Dendritic cell treated with granulocyte-macrophage colony-stimulating factor and Interleukin-4, amounts not matched to agents 40 ng/mL and 50 ng/mL, for 4 days (primary cell): ENCODE measurements at regions not wholly inside any gene's neighbourhood (a gene's known extent, or its start where the extent isn't known, plus 50 kb on each side); places are given as distances from the start of the nearest gene placed in this dataset.
"Not testable (repeated sequence)": the region's sequence is repeated elsewhere in the genome, so short reads cannot be mapped to it uniquely, and the experiment has no call there.

ENCODE experiments used
- H3K27ac Mint-ChIP-seq: one replicate; pipeline ENCODE4 v1.8.0; 2022; ENCODE audit warnings: mild to moderate bottlenecking, mixed read lengths
- H3K27me3 Mint-ChIP-seq: one replicate; pipeline ENCODE4 v1.8.0; 2022; ENCODE audit warnings: mild to moderate bottlenecking, mixed read lengths
- H3K36me3 Mint-ChIP-seq: one replicate; pipeline ENCODE4 v1.8.0; 2022; ENCODE audit warnings: low read depth, mixed read lengths
- H3K4me1 Mint-ChIP-seq: one replicate; pipeline ENCODE4 v1.8.0; 2022; ENCODE audit warnings: low read depth, mixed read lengths
- H3K4me3 Mint-ChIP-seq: one replicate; pipeline ENCODE4 v1.8.0; 2022; ENCODE audit warnings: mild to moderate bottlenecking, moderate library complexity, mixed read lengths
- H3K9me3 Mint-ChIP-seq: one replicate; pipeline ENCODE4 v1.8.0; 2022; ENCODE audit warnings: mixed read lengths
- intact Hi-C: fragments of 100-400 bp; cut with micrococcal nuclease; formaldehyde crosslinking; loops from one replicate; pipeline ENCODE4 v1.15.0; 2022

- H3K27me3 Mint-ChIP-seq: peaks cover 16% of the 10 kb centered on the region
- no peak overlapping the region for H3K27ac Mint-ChIP-seq
- intact Hi-C loops: loop anchor here (5.0 kb wide), 1 partner anchor 71 kb away; no protein-coding TSS in a partner anchor
- no peak overlapping the region for H3K4me3 Mint-ChIP-seq
- peaks cover 45% of the 10 kb centered on the region for H3K4me1 Mint-ChIP-seq
- no peaks in the 10 kb centered on the region for H3K36me3 Mint-ChIP-seq
- no peaks in the 10 kb centered on the region for H3K9me3 Mint-ChIP-seq
These were observed 74.2 kb upstream of the TMEM170B start for GRCh38 chr6:11463398-11463780.

- H3K4me1 Mint-ChIP-seq: peaks cover 45% of the 10 kb centered on the region
- H3K27ac Mint-ChIP-seq: no peak overlapping the region
- no peaks in the 10 kb centered on the region for H3K9me3 Mint-ChIP-seq
- H3K36me3 Mint-ChIP-seq: no peaks in the 10 kb centered on the region
- no peak overlapping the region for H3K4me3 Mint-ChIP-seq
- intact Hi-C loops: loop anchor here (5.0 kb wide), 1 partner anchor 71 kb away; no protein-coding TSS in a partner anchor
- H3K27me3 Mint-ChIP-seq: peaks cover 16% of the 10 kb centered on the region
These were observed 74.7 kb upstream of the TMEM170B start for GRCh38 chr6:11462742-11463397.

- peaks cover 16% of the 10 kb centered on the region for H3K27me3 Mint-ChIP-seq
- no peak overlapping the region for H3K27ac Mint-ChIP-seq
- no peaks in the 10 kb centered on the region for H3K36me3 Mint-ChIP-seq
- H3K4me1 Mint-ChIP-seq: peaks cover 46% of the 10 kb centered on the region
- no peaks in the 10 kb centered on the region for H3K9me3 Mint-ChIP-seq
- H3K4me3 Mint-ChIP-seq: no peak overlapping the region
- intact Hi-C loops: loop anchor here (5.0 kb wide), 1 partner anchor 69 kb away; no protein-coding TSS in a partner anchor
These were observed 76.5 kb upstream of the TMEM170B start for GRCh38 chr6:11460837-11461661.

GRCh38 chr6:11460001-11460668 lies 77.4 kb upstream of the TMEM170B start:
- H3K27ac Mint-ChIP-seq: no peak overlapping the region
- no peak overlapping the region for H3K4me3 Mint-ChIP-seq
- H3K36me3 Mint-ChIP-seq: no peaks in the 10 kb centered on the region
- peaks cover 54% of the 10 kb centered on the region for H3K4me1 Mint-ChIP-seq
- no peaks in the 10 kb centered on the region for H3K9me3 Mint-ChIP-seq
- intact Hi-C loops: loop anchor here (5.0 kb wide), 1 partner anchor 68 kb away; no protein-coding TSS in a partner anchor
- peaks cover 18% of the 10 kb centered on the region for H3K27me3 Mint-ChIP-seq

- H3K27ac Mint-ChIP-seq: no peak overlapping the region
- intact Hi-C loops: no loop called here
These were observed 78.4 kb upstream of the TMEM170B start for GRCh38 chr6:11459079-11459610.

GRCh38 chr6:11458509-11458908 lies 79.0 kb upstream of the TMEM170B start:
- H3K27me3 Mint-ChIP-seq: peaks cover 26% of the 10 kb centered on the region
- peaks cover 53% of the 10 kb centered on the region for H3K4me1 Mint-ChIP-seq
- intact Hi-C loops: no loop called here
- H3K27ac Mint-ChIP-seq: no peak overlapping the region
- H3K4me3 Mint-ChIP-seq: no peak overlapping the region
- no peaks in the 10 kb centered on the region for H3K9me3 Mint-ChIP-seq
- no peaks in the 10 kb centered on the region for H3K36me3 Mint-ChIP-seq

More at GRCh38 chr6:11459079-11459610, 78.4 kb upstream of the TMEM170B start:
- peaks cover 54% of the 10 kb centered on the region for H3K4me1 Mint-ChIP-seq
- H3K4me3 Mint-ChIP-seq: no peak overlapping the region
- no peaks in the 10 kb centered on the region for H3K36me3 Mint-ChIP-seq
- H3K9me3 Mint-ChIP-seq: no peaks in the 10 kb centered on the region
- H3K27me3 Mint-ChIP-seq: peaks cover 24% of the 10 kb centered on the region

GRCh38 chr6:11457422-11457821 lies 80.1 kb upstream of the TMEM170B start:
- intact Hi-C loops: not testable (repeated sequence)

GRCh38 chr6:11452106-11452505 lies 85.4 kb upstream of the TMEM170B start:
- intact Hi-C loops, H3K36me3 Mint-ChIP-seq, H3K4me3 Mint-ChIP-seq, H3K27ac Mint-ChIP-seq, H3K9me3 Mint-ChIP-seq: not testable (repeated sequence)
- peaks cover 31% of the 10 kb centered on the region for H3K27me3 Mint-ChIP-seq
- peaks cover 14% of the 10 kb centered on the region for H3K4me1 Mint-ChIP-seq

More at GRCh38 chr6:11457422-11457821, 80.1 kb upstream of the TMEM170B start:
- not testable (repeated sequence) for H3K9me3 Mint-ChIP-seq, H3K36me3 Mint-ChIP-seq, H3K4me3 Mint-ChIP-seq, H3K27ac Mint-ChIP-seq
- Mint-ChIP-seq H3K4me1 (peaks cover 42% of the 10 kb centered on the region), H3K27me3 (peaks cover 33% of the 10 kb centered on the region)

- H3K27me3 Mint-ChIP-seq: peaks cover 26% of the 10 kb centered on the region
- H3K9me3 Mint-ChIP-seq: no peaks in the 10 kb centered on the region
- H3K4me3 Mint-ChIP-seq: no peak overlapping the region
- H3K36me3 Mint-ChIP-seq: no peaks in the 10 kb centered on the region
- H3K27ac Mint-ChIP-seq: no peak overlapping the region
- intact Hi-C loops: no loop called here
- H3K4me1 Mint-ChIP-seq: peaks cover 6% of the 10 kb centered on the region
These were observed 87.5 kb upstream of the TMEM170B start for GRCh38 chr6:11450037-11450436.

GRCh38 chr6:11449408-11449807 lies 88.1 kb upstream of the TMEM170B start:
- intact Hi-C loops: no loop called here
- Mint-ChIP-seq H3K36me3 (no peaks in the 10 kb centered on the region), H3K4me1 (peaks cover 10% of the 10 kb centered on the region), H3K27me3 (peaks cover 21% of the 10 kb centered on the region), H3K9me3 (no peaks in the 10 kb centered on the region), H3K4me3 (no peak overlapping the region), H3K27ac (no peak overlapping the region)

- peaks cover 11% of the 10 kb centered on the region for H3K4me1 Mint-ChIP-seq
- peaks cover 14% of the 10 kb centered on the region for H3K27me3 Mint-ChIP-seq
- H3K36me3 Mint-ChIP-seq: no peaks in the 10 kb centered on the region
- H3K9me3 Mint-ChIP-seq: peaks cover 13% of the 10 kb centered on the region
- no peak overlapping the region for H3K4me3 Mint-ChIP-seq
- intact Hi-C loops: no loop called here
- no peak overlapping the region for H3K27ac Mint-ChIP-seq
These were observed 89.5 kb upstream of the TMEM170B start for GRCh38 chr6:11448038-11448437.

- Mint-ChIP-seq H3K9me3 (peaks cover 17% of the 10 kb centered on the region), H3K4me3 (no peak overlapping the region), H3K4me1 (peaks cover 11% of the 10 kb centered on the region), H3K36me3 (no peaks in the 10 kb centered on the region), H3K27me3 (peaks cover 8% of the 10 kb centered on the region), H3K27ac (no peak overlapping the region)
- intact Hi-C loops: no loop called here
These were observed 90.3 kb upstream of the TMEM170B start for GRCh38 chr6:11447265-11447664.

GRCh38 chr6:11445146-11445545 lies 92.4 kb upstream of the TMEM170B start:
- Mint-ChIP-seq H3K36me3 (no peaks in the 10 kb centered on the region), H3K4me3 (no peak overlapping the region), H3K9me3 (peaks cover 17% of the 10 kb centered on the region), H3K4me1 (peaks cover 11% of the 10 kb centered on the region), H3K27ac (no peak overlapping the region), H3K27me3 (peaks cover 6% of the 10 kb centered on the region)
- intact Hi-C loops: no loop called here

GRCh38 chr6:11443125-11443524 lies 94.4 kb upstream of the TMEM170B start:
- not testable (repeated sequence) for H3K27ac Mint-ChIP-seq

More at GRCh38 chr6:11443125-11443524, 94.4 kb upstream of the TMEM170B start:
- Mint-ChIP-seq H3K9me3 (peaks cover 17% of the 10 kb centered on the region), H3K4me1 (peaks cover 10% of the 10 kb centered on the region)
- H3K4me3 Mint-ChIP-seq, intact Hi-C loops, H3K27me3 Mint-ChIP-seq, H3K36me3 Mint-ChIP-seq: not testable (repeated sequence)
